K562 (cell line): ENCODE measurements at regions not wholly inside any gene's neighbourhood (a gene's known extent, or its start where the extent isn't known, plus 50 kb on each side); places are given as distances from the start of the nearest gene placed in this dataset.

Experiments
- JUND ChIP-seq, 2 experiments: IDR thresholded peaks; 2 replicates in 1 of 2; 3 replicates in 1 of 2; pipeline ENCODE4 v1.6.1; 2011; ENCODE audit warnings: borderline replicate concordance in 2 of 2, low read depth in 2 of 2, low read length in 2 of 2, improper control_type of control experiment in 1 of 2, missing biosample characterization in 1 of 2, missing genetic modification characterization in 1 of 2, missing genetic modification reagents in 1 of 2
- NR3C1 ChIP-seq: sonication (generic); formaldehyde crosslinking; IDR thresholded peaks from 2 replicates; pipeline ENCODE4 v1.8.1; 2022; ENCODE audit warnings: missing genetic modification reagents
- POLR2AphosphoS5 ChIP-seq: IDR thresholded peaks from 2 replicates; pipeline ENCODE4 v1.6.1; 2011; ENCODE audit warnings: mild to moderate bottlenecking, low read depth, low read length, moderate library complexity; ENCODE audit not compliant: control insufficient read depth, insufficient read depth
- RBM39 ChIP-seq: fragments of 200-400 bp; formaldehyde crosslinking; optimal IDR thresholded peaks from 2 replicates; pipeline ENCODE3; 2018; ENCODE audit warnings: low read depth, low read length
- ZNF583 ChIP-seq: fragments of 250-450 bp; sonication (Bioruptor Pico); IDR thresholded peaks from 2 replicates; pipeline ENCODE4 v1.4.0; 2020
- TF ChIP-seq, protein P1 (sequence below), 3 experiments: IDR thresholded peaks in 2 of 3; conservative IDR thresholded peaks in 1 of 3; 2 replicates each; pipeline ENCODE4 v1.5.1; 2011 to 2012; ENCODE audit warnings: low read length in 3 of 3, mild to moderate bottlenecking in 3 of 3, control low read depth in 2 of 3, improper control_type of control experiment in 1 of 3, inconsistent platforms in 1 of 3, low read depth in 1 of 3, mixed read lengths in 1 of 3, moderate library complexity in 1 of 3; ENCODE audit not compliant: insufficient read depth in 2 of 3

DNA sequence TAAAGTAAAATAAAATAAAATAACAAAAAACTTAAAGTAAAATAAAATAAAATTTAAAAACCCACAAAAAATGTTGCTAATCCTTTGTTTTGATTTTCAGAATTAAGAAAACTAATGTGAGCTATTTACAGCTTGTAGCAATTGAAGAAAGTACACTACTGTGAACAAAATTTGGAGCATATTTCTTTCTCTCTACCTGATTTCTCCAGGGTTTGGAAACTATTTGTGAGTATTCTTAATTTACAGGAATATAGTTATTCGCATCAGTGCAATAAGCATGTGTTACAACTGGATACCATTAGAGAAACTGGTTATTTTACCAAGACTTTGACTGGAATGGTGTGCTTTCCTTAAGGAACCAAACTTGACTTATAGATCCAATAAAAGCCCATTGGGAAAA, 86.1 kb upstream of the CNOT2 start:
- TF ChIP-seq JUND (IDR thresholded peaks at IDR 0.05; ENCODE audit: borderline replicate concordance, low read depth, low read length) (no peak), JUND (tag; IDR thresholded peaks at IDR 0.05; ENCODE audit: borderline replicate concordance, low read depth, low read length) (no peak), NR3C1 (CRISPR knock-in tag) (no peak), RBM39 (no peak), POLR2AphosphoS5 (no peak), ZNF583 (CRISPR knock-in tag) (no peak)
- TF ChIP-seq, protein P1, sequence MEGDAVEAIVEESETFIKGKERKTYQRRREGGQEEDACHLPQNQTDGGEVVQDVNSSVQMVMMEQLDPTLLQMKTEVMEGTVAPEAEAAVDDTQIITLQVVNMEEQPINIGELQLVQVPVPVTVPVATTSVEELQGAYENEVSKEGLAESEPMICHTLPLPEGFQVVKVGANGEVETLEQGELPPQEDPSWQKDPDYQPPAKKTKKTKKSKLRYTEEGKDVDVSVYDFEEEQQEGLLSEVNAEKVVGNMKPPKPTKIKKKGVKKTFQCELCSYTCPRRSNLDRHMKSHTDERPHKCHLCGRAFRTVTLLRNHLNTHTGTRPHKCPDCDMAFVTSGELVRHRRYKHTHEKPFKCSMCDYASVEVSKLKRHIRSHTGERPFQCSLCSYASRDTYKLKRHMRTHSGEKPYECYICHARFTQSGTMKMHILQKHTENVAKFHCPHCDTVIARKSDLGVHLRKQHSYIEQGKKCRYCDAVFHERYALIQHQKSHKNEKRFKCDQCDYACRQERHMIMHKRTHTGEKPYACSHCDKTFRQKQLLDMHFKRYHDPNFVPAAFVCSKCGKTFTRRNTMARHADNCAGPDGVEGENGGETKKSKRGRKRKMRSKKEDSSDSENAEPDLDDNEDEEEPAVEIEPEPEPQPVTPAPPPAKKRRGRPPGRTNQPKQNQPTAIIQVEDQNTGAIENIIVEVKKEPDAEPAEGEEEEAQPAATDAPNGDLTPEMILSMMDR (IDR thresholded peaks at IDR 0.05 in 2 of 3, conservative IDR thresholded peaks at IDR 0.05 in 1 of 3; ENCODE audit: insufficient read depth in 2 of 3, low read depth in 1 of 3, low read length in 3 of 3) = no peak
